ENCODE measurements at regions not wholly inside any gene's neighbourhood (a gene's known extent, or its start where the extent isn't known, plus 50 kb on each side); places are given as distances from the start of the nearest gene placed in this dataset.
"Not testable (repeated sequence)": the region's sequence is repeated elsewhere in the genome, so short reads cannot be mapped to it uniquely, and the experiment has no call there.

- not testable (repeated sequence) for DNase-seq
These were observed 955.9 kb upstream of the FAT3 start for GRCh38 chr11:91268512-91269295.

GRCh38 chr11:91265946-91266345 is 958.7 kb upstream of the FAT3 start:
- DNase-seq, result no peak

GRCh38 chr11:91264481-91264880 is 960.1 kb upstream of the FAT3 start:
- no peak for DNase-seq

GRCh38 chr11:91263496-91264365 is 960.9 kb upstream of the FAT3 start:
- no peak for DNase-seq

GRCh38 chr11:91261513-91261912 is 963.1 kb upstream of the FAT3 start:
- DNase-seq, result no peak

- DNase-seq, result no peak
These were observed 965.7 kb upstream of the FAT3 start for GRCh38 chr11:91258876-91259275.

GRCh38 chr11:91257667-91258066 is 967.0 kb upstream of the FAT3 start:
- DNase-seq, result no peak

GRCh38 chr11:91248199-91248807 is 976.3 kb upstream of the FAT3 start:
- peak; percentile 30 for DNase-seq

GRCh38 chr11:91247009-91247735 is 977.4 kb upstream of the FAT3 start:
- no peak for DNase-seq

GRCh38 chr11:91244912-91245311 is 979.7 kb upstream of the FAT3 start:
- no peak for DNase-seq

- DNase-seq, result no peak
These were observed 981.0 kb upstream of the FAT3 start for GRCh38 chr11:91243630-91244029.

GRCh38 chr11:91243051-91243450 is 981.6 kb upstream of the FAT3 start:
- DNase-seq, result no peak

- DNase-seq, result no peak
These were observed 983.4 kb upstream of the FAT3 start for GRCh38 chr11:91241226-91241625.

GRCh38 chr11:91239359-91239758 is 985.3 kb upstream of the FAT3 start:
- no peak for DNase-seq

- DNase-seq, result no peak
These were observed 993.4 kb upstream of the FAT3 start for GRCh38 chr11:91231226-91231625.

GRCh38 chr11:91230647-91231046 is 994.0 kb upstream of the FAT3 start:
- DNase-seq, result no peak

- no peak for DNase-seq
These were observed 1000.0 kb upstream of the CHORDC1 start for GRCh38 chr11:91222830-91223229.

GRCh38 chr11:91220476-91221202 is 997.8 kb upstream of the CHORDC1 start:
- peak; percentile 1 for DNase-seq

- DNase-seq, result no peak
These were observed 996.7 kb upstream of the CHORDC1 start for GRCh38 chr11:91219535-91219934.

- no peak for DNase-seq
These were observed 986.9 kb upstream of the CHORDC1 start for GRCh38 chr11:91209751-91210150.

- DNase-seq, result no peak
These were observed 986.5 kb upstream of the CHORDC1 start for GRCh38 chr11:91209306-91209705.

- DNase-seq, result no peak
These were observed 977.0 kb upstream of the CHORDC1 start for GRCh38 chr11:91199866-91200265.
